Stimulated activated CD4-positive, alpha-beta T cell treated with anti-CD3 and anti-CD28 coated beads, Interleukin-15, amount 100 ng/mL, for 24 hours (primary cell): ENCODE measurements at regions not wholly inside any gene's neighbourhood (a gene's known extent, or its start where the extent isn't known, plus 50 kb on each side); places are given as distances from the start of the nearest gene placed in this dataset.

Experiments
- DNase-seq: peaks from one replicate; pipeline ENCODE4 v3.0.0-alpha.2; 2020

DNA sequence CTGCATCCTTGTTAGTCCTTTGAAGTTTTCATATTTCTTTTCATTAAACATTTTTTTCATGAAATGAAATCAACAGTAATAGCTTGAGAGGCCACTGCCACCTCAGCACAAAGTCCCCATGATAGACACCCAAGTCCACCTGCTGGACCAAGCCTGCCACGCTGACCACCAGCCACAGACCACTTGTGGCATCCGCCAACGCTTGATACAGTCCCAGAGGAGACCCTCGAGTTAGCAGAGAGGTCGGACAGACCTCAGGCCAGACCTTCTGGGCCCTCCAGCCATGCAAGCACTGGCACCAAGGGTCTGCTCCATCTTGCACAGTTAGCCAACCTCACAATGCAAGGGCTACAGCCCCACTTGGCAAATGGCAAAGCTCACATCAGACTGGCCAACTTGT lies 91.8 kb upstream of the RTL6 start:
- DNase-seq, result no peak

DNA sequence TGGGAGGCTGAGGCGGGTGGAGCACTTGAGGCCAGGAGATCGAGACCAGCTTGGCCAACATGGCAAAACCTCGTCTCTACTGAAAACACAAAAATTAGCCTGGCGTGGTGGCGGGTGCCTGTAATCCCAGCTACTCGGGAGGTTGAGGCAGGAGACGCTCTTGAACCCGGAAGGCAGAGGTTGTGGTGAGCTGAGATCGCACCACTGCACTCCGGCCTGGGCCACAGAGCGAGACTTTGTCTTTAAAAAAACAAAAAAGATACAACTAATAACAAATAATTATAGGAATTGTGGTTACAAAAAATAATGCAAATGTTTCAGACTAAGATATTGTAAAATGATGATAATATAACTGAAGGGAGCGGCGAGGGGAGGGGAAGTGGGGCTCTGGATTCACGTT lies 90.3 kb upstream of the RTL6 start:
- DNase-seq, result no peak

DNA sequence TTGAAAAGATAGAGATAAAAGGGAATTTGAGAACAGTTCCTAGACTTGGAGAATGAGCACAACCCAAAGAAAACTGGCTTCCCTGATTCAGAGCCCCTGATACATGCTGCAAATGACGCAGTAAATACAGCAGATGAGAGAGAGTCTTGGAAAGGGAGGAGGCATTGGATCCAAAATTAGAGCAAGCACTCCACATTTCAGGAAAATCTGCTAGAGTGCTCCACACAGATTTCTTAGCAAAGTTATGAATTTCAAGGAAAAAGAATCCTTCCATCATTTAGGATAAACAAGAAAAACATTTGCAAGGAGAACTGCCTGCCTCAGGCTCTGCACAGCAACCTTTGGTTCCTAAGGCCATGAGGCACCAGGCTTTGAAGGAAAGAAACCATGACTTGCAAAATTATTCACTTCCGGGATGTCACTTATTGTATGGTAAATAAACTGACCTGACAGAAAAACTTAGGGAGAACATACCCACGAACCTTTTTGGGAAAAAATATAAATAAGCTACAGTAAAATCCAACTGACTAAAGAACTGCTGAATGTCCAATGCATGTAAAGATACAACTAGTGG lies 89.8 kb upstream of the RTL6 start:
- DNase-seq, result no peak

DNA sequence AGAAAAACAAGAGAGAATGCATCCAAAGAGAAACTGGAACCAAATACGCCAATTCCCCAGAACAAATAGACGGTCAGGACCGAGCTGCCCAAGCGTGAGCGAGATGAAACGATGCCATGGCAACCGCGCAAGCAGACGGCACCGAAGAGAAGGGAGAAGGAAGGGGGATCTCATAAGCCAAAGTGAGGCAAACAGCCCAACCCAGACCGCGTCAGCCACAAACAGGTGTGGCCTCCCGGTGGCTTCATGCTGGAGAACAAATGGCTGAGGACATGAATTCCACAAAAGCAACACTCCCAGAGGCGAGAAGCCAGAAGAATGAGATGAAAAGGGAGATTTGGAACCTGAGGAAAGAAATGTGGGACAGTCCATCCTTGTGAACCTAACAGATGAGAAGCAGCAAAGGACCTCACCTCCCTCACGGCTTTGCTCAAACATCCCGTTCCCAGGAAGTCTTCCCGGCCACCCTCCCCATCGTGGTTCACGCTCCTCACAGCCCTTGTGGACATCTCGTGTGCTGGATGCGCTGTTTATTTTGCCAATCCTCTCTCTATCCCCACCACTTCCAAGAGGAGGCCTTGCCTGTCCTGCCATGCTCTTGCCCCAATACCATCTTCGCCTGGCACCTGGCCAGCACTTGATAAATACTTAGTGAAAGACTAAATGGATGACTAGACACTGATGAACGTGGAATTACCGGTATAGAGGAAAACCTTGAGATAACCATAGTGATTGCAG lies 89.1 kb upstream of the RTL6 start:
- DNase-seq, result no peak

DNA sequence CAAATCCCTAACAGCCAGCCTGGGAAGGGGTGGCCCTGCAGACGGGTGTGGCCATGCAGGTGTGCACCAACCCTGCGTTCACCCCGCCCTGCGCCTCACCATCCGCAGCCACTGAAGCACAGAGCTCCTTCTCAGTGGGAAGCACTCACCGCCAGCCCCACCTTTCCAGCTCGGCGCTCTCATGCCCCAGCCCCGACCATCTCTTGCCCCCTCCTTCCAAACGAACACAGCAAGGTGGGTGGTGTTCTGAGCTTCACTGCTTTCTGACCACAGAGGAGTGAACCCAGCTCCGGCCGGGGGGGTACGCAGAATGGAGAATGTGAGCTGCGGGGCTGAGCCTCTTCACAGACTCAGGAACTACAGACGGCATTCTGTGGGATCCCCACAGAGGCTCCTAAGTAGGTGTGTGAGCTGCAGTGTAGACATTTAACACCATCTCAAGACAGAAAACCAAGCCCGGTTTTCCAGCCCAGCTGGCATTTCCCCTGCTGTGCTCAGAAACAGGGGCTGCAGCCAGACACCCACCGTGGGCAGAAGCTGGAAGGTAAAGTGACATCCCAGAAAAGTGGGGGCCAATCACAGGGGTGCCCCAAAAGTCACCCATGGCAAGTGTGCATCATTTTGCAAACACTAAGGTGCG lies 88.4 kb upstream of the RTL6 start:
- DNase-seq, result no peak

DNA sequence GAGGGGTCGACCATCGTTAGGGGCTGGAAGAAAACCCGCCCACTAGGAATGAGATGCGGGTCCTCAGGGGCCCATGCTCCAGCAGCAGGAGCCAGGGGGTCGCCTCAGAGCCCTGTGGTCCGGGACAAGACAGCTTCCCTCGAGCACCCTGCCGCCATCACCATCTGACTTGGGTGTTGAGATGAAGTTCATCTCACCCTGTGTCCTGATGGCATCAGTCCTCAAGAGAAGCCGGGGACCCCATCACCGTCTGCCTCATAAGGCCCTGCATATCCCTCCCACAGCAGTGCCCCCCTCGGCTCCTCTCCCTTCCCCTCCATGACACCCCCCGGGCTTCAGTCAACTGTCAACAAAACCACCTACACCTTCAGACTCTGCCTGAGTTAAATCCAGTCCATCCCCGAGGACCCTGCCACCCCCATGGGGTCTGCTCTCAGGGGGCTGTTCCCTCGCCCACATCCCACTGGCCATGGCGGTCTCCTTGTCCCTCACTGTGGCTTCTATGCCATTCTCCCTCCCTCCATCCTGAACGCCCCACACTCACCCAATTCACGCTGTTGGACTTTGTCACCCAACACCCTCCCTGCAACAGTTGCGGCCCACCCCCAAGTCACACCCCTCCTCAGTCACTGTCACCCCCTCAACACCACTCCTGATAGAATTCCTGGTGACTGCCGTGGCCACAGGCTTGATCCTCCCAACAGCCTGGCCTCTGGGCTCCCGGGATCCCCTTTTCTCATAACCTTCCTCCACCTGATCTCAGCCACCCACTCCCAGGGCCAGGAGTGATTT lies 87.7 kb upstream of the RTL6 start:
- no peak for DNase-seq

DNA sequence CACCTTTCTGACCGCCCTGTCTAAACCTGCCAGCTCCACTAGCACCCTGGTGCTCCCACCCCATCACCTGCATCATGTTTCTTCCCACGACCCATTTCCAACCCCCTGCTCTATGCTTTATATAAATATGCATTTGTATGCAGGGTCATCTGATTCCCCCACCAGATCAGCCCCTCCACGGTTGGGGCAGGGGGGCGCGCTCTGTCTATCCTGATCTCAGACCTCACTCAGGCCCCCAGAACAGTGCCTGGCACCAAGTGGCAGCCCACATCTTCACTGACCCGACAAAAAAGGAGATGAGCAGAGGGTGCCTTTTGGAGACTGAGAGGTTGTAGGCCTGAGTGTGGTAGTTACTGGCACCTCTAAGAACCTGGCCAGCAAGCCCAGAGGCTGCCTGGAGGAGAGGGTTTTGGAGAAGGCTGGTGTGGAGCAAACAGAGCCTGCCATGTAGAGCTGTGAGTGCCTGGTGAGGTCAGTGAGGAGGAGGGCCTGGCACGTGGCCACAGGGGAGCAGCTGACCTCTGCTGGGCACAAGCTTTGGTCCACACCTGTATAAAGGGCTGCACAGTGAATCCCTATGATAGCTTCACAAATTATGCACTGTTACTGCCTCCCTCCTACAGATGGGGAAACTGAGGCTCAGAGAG lies 86.3 kb upstream of the RTL6 start:
- DNase-seq, result no peak

DNA sequence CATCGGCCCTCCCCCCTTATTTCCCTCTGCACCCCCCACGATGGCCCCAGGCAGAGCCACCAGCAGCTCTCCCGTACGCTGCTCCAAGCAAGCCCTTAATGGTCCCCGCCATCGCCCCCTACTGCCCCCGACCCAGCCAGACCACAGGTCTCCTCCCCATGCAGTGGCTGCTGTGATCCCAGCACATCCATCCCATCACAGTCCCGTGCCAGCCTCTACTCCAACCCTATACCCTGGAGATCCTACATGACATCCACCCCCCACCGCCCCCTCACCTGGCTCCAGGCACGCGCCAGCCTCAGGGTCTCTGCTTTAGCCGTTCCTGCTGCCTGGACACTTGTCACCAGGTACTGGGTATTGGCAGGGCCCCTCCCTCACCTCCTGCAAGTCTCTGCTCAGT lies 85.8 kb upstream of the RTL6 start:
- no peak for DNase-seq

DNA sequence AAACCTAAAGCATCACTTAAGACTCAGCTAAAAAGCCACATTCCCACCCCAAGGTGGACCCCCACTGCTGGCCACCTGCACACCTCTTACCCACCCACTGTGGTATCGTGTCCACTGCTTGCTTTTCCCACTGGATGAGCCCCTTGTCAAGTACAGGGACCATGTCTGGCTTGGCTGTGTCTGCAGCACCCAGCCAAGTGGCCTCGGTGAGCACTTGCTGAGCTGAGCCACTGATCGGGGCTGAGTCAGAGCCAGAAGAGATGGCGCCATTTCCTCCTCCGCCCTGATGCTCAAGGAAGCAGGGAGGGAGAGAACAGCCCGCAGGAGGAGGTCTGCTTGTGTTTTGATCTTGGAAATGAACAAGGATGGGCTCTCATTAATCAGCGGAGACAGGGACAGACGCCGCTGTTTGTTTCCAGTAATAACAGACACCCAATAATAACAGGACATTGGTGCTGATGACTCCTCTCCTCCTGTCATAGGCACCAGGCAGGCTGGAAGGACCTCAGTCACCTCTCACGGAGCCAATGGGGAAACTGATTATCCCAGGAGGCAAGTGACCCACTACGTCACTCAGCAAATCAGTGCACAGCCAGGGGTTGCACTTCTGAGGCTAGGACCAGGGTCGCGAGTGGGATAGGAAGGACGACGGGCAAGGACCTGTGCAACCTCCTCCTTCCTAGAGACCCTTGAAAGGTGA lies 85.2 kb upstream of the RTL6 start:
- no peak for DNase-seq

DNA sequence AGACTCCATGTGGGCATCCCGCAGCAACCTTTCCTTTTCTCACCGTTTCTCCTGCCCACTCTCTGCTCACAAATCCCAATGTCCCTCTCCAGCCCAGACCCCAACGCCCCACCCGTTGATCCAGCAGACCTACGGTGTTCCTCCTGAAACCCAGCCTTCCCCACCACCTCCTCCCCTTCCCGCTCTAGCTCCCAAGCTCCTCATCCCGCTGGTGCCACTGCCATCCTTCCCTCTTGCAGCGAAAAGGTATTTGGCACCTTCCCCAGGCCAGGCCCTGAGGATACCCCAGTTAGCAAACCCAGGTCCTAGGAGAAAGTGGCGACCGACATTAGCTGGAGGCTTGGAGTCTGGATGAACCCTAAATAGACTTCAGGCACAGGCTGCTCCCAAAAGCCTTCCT lies 84.0 kb upstream of the RTL6 start:
- no peak for DNase-seq

DNA sequence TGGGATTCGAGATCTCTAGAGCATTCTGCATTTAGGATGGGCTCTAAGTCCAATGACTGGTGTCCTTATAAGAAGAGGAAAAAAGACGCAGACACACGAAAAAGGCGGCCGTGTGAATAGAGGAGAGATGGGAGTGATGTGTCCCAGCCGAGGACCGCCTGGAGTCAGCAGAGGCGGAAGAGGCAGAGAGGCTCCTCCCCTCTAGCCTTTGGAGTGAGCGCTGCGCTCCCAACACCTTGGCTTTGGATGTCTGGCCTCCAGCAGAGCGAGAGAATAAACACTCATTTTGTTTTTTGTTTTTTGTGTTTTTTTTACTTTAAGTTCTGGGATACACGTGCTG lies 83.0 kb upstream of the RTL6 start:
- DNase-seq, result no peak

DNA sequence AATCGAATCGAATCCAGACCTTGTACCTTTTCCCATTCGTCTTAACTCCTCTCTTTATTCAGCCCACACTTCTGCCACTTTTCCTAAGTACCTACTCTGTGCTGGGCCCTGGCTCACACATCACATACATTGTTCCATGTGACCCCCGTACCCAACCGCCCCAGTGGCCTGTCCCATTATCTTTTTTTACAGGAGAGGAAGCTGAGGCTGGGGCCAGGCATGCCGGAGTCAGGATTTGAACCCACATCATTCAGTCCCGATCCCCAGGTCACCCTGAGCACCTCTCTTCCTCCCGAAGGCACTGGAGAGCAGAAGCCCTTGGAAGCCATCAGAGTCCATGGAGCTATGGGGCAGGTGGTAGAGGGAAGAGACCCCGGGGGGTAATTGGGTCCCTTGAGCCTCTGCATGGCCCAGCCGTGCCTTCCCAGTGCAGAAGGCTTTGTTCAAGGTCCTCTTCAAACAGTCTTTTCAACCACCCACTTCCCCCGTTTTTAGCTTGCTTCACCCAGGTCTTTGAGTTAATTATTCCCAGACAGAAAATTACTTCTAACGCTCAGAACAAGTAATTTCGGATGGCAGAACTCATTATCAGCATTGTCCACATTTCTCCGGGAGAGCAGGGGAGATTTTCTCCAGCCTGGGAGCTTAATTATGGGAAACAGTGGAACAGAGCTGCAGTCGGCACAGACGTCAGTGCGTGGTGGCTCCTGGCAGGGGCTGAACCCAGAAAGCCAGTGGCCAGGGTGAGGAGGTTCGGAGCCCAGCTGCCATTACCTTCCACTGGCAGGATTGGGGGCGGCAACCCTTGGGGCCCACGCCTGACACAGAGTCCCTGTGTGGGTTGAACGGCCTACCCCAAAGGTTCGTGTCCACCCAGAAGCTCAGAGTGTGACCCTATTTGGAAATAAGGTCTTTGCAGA lies 82.4 kb upstream of the RTL6 start:
- no peak for DNase-seq

DNA sequence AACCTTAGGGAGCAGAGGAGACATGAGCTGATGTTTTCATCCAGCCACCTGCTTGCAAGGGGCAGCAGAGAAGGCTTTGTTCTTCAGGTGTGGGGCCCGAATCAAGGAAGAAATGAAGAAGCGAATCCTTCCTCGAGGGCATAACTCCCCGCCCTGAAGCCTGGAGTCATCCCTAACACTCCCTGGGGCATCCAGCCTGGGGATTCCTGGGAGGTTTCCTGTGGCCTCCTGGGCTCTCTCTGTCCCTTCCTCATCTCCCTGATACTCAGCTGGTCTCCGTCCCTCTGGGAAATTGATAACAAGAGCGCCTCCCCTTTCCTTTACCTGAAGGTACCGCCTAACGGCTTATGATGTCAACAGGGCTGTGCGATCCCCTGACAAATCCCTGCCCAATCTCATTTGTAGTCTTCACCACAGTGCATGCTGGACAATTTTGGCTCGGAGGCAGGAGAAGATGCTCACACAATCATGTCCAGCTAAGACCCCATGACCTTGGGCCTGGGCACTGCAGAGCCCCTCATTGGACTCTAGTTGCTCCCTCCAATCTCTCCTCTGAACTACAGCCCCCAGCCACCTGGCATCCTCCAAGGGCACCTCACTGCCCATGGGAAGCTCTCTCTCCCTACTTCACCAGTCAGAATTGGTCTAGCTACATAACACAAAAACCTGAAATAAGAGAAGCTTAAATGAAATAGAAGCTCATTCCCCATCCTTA lies 80.6 kb upstream of the RTL6 start:
- no peak for DNase-seq

DNA sequence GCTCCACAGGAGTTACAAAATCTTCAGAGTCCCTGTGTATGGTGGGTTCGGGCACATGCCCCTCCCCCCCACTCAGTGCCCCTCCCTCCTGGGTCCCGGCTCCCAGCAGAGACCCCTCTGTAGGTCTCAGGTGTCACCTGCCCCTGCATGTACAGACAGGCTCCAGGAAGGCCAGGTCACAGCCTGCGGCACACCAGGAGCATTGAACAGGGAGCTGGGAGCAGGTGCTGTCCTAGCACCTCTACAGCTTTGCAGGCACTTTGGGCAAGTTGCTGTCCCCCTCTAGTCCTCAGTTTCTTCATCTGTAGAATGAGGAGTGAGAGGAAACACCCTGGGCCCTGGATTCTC lies 80.1 kb upstream of the RTL6 start:
- DNase-seq, result no peak

DNA sequence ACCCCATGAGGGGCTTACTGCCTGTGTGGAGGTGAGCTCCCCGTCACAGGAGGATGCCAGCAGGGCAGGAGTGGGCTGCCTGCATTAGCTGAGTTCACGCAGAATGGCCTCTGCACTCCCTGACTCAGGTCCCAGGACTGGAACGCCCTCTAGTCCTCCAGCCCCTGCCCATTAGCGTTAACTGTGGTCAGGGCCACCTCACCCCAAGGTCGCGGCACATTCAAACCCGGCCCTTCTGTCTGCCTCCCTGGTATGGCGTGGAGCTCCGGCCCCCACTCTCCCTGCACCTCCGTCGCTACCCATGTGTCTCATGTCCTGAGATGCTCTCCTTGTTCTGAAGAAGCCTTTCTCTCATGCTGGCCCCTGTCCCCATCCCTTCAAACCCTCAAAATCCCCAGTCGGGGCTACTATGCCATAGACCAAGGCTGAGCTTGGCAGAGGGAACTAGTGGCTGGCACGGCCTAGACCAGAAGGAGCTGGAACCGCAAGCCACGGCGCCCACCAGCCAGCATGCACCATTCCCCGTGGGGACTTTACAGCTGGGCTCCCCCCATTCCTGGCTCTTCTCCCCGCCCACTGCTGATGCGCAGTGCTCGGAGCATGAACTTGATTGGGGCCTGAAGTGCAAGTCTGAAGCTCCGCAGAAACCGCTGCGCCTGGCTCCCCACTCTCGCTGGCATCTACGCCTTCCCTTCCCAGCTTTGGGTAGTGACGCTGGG lies 79.5 kb upstream of the RTL6 start:
- DNase-seq, result no peak

DNA sequence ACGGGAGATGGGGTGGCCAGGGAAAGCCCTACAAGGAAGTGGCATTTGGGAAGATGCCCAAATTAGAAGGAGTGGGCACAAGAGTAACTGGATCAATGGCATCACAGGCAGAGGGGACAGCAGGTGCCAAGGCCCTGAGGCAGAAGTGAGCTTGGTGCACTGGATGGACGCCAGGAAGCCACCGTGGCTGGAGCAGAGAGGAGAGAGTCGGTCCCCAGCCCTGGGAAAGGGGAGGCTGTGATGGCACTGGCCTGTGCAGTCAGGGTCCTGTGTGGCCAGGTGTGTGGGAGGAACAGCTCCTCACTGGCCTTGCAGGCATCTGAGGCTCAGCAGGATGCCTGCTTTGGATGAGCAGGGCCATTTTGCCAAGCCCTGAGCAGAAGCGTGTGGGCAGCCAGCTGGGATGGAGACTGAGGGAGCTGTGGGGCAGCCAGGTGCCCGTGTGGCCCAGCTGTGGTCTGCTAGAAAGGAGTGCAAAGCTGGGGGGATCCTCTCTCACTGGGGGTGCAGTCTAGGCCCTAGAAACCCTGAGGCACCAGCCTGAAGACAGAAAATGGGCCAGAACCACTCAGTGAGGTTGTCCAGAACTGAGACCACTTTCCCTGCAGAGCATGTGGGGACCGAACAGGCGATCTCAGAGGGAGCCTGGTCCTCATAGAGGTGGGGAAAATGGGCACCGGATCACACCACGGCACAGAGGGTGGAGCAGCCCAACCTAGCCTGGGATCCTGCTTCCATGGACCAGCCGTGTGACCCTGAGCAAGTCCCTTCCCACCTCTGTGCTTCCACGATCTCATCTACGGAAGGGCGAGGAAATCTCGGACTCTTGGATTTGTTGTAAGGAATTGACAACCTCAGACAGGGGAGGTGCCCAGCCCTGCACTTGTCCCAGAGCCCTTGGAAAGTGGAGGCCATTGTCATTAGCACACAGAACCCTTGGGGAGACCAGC lies 78.6 kb upstream of the RTL6 start:
- DNase-seq, result no peak

DNA sequence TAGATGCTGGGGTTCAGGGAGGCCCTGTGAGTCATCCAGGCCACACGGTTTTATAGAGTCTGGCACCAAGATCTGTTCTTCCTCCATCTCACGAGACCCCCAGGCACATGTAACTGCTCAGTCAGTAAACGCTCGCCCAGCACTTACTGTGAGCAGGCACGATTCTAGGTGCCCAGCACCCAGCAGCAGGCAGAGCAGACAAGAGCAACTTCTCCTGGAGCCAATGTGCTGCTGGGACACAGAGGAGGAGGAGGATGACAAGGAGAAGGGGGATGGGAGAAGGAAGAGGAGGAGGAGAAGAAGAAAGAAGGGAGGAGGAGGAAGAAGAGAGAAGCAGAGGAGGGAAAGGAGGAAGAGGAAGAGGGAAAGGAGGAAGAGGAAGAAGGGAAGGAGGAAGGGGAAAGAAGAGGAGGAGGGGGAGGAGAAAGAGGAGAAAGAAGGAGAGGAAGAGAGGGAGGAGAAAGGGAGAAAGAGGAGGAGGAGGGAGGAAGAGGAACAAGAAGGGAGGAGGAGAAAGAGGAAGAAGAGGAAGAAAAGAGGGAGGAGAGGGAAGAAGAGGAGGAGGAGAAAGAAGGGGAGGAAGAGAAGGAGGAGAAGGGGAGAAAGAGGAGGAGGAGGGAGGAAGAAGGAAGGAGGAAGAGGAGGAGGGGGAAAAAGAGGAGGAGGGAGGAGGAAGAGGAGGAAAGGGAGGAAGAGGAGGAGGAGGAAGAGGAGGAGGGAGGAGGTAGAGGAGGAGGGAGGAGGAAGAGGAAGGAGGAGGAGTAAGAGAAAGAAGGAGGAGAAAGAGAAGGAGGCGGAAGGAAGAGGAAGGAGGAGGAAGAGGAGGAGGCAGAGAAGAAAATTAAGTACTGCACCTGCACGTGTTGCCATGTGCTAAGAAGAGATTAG lies 77.6 kb upstream of the RTL6 start:
- DNase-seq, result no peak
